ENCODE measurements at regions not wholly inside any gene's neighbourhood (a gene's known extent, or its start where the extent isn't known, plus 50 kb on each side); places are given as distances from the start of the nearest gene placed in this dataset.

- TF ChIP-seq CTCF (IDR thresholded peaks at IDR 0.05; ENCODE audit: low read depth, low read length, poor library complexity, severe bottlenecking) (no peak), EZH2phosphoT487 (IDR thresholded peaks at IDR 0.05; ENCODE audit: borderline replicate concordance, low read length) (no peak)
Observed at GRCh38 chr7:32143301-32143700, 73.1 kb upstream of the PDE1C start.

Data from DOHH2 (cell line).